ENCODE measurements at regions not wholly inside any gene's neighbourhood (a gene's known extent, or its start where the extent isn't known, plus 50 kb on each side); places are given as distances from the start of the nearest gene placed in this dataset.

GRCh38 chr5:77910602-77911188 is 134.6 kb upstream of the TBCA start:
- Histone ChIP-seq H3K36me3 (ENCODE audit: control insufficient read depth in 2 of 3, insufficient read depth in 3 of 3, low read length in 3 of 3) (no peaks in the 10 kb centered on the region), H3K4me3 (ENCODE audit: low read length in 3 of 3) (no peak overlapping the region), H3K27ac (ENCODE audit: low read depth in 2 of 2, low read length in 2 of 2) (no peak overlapping the region), H3K27me3 (ENCODE audit: control insufficient read depth, insufficient read depth, low read length) (no peaks in the 10 kb centered on the region), H3K9ac (ENCODE audit: low read length in 3 of 3) (no peak overlapping the region), H3K9me3 (ENCODE audit: control insufficient read depth in 2 of 3, insufficient read depth in 1 of 3, low read length in 3 of 3) (peaks cover 0 to 6% (median 4%) of the 10 kb centered on the region in 3 donors), H3K4me1 (ENCODE audit: control insufficient read depth in 2 of 3, insufficient read depth in 2 of 3, low read depth in 1 of 3, low read length in 3 of 3) (no peaks in the 10 kb centered on the region)
- no peak for FAIRE-seq
- intact Hi-C loops (cut with DNase I) = no loop called here
- TF ChIP-seq CTCF (IDR thresholded peaks at IDR 0.05; ENCODE audit: borderline replicate concordance, extremely low read depth, insufficient read depth) = no peak
- DNase-seq = no peak

GRCh38 chr5:77909237-77909636 is 133.1 kb upstream of the TBCA start:
- DNase-seq (no peak), FAIRE-seq (no peak)
- Histone ChIP-seq H3K36me3 (ENCODE audit: control insufficient read depth in 2 of 3, insufficient read depth in 3 of 3, low read length in 3 of 3) (no peaks in the 10 kb centered on the region), H3K4me3 (ENCODE audit: low read length in 3 of 3) (no peak overlapping the region), H3K9ac (ENCODE audit: low read length in 3 of 3) (no peak overlapping the region), H3K9me3 (ENCODE audit: control insufficient read depth in 2 of 3, insufficient read depth in 1 of 3, low read length in 3 of 3) (peaks cover 0 to under 1% (median under 1%) of the 10 kb centered on the region in 3 donors), H3K4me1 (ENCODE audit: control insufficient read depth in 2 of 3, insufficient read depth in 2 of 3, low read depth in 1 of 3, low read length in 3 of 3) (no peaks in the 10 kb centered on the region), H3K27me3 (ENCODE audit: control insufficient read depth, insufficient read depth, low read length) (no peaks in the 10 kb centered on the region), H3K27ac (ENCODE audit: low read depth in 2 of 2, low read length in 2 of 2) (no peak overlapping the region)
- intact Hi-C loops (cut with DNase I) = no loop called here
- no peak for TF ChIP-seq CTCF (IDR thresholded peaks at IDR 0.05; ENCODE audit: borderline replicate concordance, extremely low read depth, insufficient read depth)

GRCh38 chr5:77908787-77909186 is 132.6 kb upstream of the TBCA start:
- H3K36me3 ChIP-seq (ENCODE audit: control insufficient read depth in 2 of 3, insufficient read depth in 3 of 3, low read length in 3 of 3) = no peaks in the 10 kb centered on the region
- no peak overlapping the region for H3K9ac ChIP-seq (ENCODE audit: low read length in 3 of 3)
- FAIRE-seq (no peak), DNase-seq (no peak)
- no peak overlapping the region for H3K4me3 ChIP-seq (ENCODE audit: low read length in 3 of 3)
- H3K9me3 ChIP-seq (ENCODE audit: control insufficient read depth in 2 of 3, insufficient read depth in 1 of 3, low read length in 3 of 3) = no peaks in the 10 kb centered on the region
- intact Hi-C loops (cut with DNase I) = no loop called here
- H3K27me3 ChIP-seq (ENCODE audit: control insufficient read depth, insufficient read depth, low read length) = no peaks in the 10 kb centered on the region
- TF ChIP-seq CTCF (IDR thresholded peaks at IDR 0.05; ENCODE audit: borderline replicate concordance, extremely low read depth, insufficient read depth) = no peak
- no peaks in the 10 kb centered on the region for H3K4me1 ChIP-seq (ENCODE audit: control insufficient read depth in 2 of 3, insufficient read depth in 2 of 3, low read depth in 1 of 3, low read length in 3 of 3)
- H3K27ac ChIP-seq (ENCODE audit: low read depth in 2 of 2, low read length in 2 of 2) = no peak overlapping the region

GRCh38 chr5:77907786-77908185 is 131.6 kb upstream of the TBCA start:
- Histone ChIP-seq H3K27me3 (ENCODE audit: control insufficient read depth, insufficient read depth, low read length) (no peaks in the 10 kb centered on the region), H3K9ac (ENCODE audit: low read length in 3 of 3) (no peak overlapping the region), H3K9me3 (ENCODE audit: control insufficient read depth in 2 of 3, insufficient read depth in 1 of 3, low read length in 3 of 3) (no peaks in the 10 kb centered on the region), H3K36me3 (ENCODE audit: control insufficient read depth in 2 of 3, insufficient read depth in 3 of 3, low read length in 3 of 3) (no peaks in the 10 kb centered on the region), H3K4me3 (ENCODE audit: low read length in 3 of 3) (no peak overlapping the region), H3K27ac (ENCODE audit: low read depth in 2 of 2, low read length in 2 of 2) (no peak overlapping the region), H3K4me1 (ENCODE audit: control insufficient read depth in 2 of 3, insufficient read depth in 2 of 3, low read depth in 1 of 3, low read length in 3 of 3) (no peaks in the 10 kb centered on the region)
- no peak for DNase-seq
- intact Hi-C loops (cut with DNase I) = no loop called here
- no peak for FAIRE-seq
- TF ChIP-seq CTCF (IDR thresholded peaks at IDR 0.05; ENCODE audit: borderline replicate concordance, extremely low read depth, insufficient read depth) = no peak

All from kidney (tissue), 13 donors.